ENCODE measurements at regions not wholly inside any gene's neighbourhood (a gene's known extent, or its start where the extent isn't known, plus 50 kb on each side); places are given as distances from the start of the nearest gene placed in this dataset.
"Not testable (repeated sequence)": the region's sequence is repeated elsewhere in the genome, so short reads cannot be mapped to it uniquely, and the experiment has no call there.

- Mint-ChIP-seq H3K4me1 (peaks cover 0 to 4% of the 10 kb centered on the region in 2 donors), H3K36me3 (no peaks in the 10 kb centered on the region), H3K9me3 (no peaks in the 10 kb centered on the region), H3K27me3 (peaks cover 0 to 10% of the 10 kb centered on the region in 2 donors), H3K4me3 (no peak overlapping the region), H3K27ac (no peak overlapping the region)
- ATAC-seq (replicated peaks) = no peak
- DNase-seq = no peak
Measured at GRCh38 chr6:12627053-12627452, 89.5 kb upstream of the PHACTR1 start.

DNA sequence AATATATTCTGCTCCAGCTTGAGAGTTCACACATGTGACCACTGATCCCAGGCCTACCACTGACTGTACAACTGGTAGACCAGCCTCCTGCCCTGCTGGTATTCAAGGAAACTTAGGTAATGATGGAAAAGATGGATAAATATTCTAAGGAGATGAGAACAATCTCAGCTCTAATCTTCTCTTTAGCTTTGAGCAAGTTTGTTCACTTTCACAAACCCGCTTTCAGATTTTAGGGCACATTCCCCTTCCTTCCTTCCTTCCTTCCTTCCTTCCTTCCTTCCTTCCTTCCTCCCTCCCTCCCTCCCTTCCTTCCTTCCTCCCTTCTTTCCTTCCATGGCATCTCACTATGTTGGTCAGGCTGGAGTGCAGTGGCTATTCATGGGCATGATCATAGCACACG, 88.2 kb upstream of the PHACTR1 start:
- no peak for DNase-seq
- H3K36me3 Mint-ChIP-seq = no peaks in the 10 kb centered on the region
- no peaks in the 10 kb centered on the region for H3K4me1 Mint-ChIP-seq
- no peaks in the 10 kb centered on the region for H3K9me3 Mint-ChIP-seq
- peaks cover 0 to 14% of the 10 kb centered on the region in 2 donors for H3K27me3 Mint-ChIP-seq
- H3K27ac Mint-ChIP-seq = no peak overlapping the region
- H3K4me3 Mint-ChIP-seq = no peak overlapping the region
- no peak for ATAC-seq (replicated peaks)

DNA sequence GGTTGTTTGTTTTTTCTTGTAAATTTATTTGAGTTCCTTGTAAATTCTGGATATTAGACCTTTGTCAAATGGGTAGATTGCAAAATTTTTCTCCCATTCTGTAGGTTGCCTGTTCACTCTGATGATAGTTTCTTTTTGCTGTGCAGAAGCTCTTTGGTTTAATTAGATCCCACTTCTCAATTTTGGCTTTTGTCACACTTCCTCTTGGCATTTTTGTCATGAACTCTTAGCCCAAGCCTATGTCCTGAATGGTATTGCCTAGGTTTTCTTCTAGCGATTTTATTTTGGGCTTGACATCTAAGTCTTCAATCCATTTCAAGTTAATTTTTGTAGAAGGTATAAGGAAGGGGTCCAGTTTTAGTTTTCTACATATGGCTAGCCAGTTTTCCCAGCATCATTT, 82.8 kb upstream of the PHACTR1 start:
- H3K36me3 Mint-ChIP-seq; H3K9me3 Mint-ChIP-seq; ATAC-seq (replicated peaks); DNase-seq; H3K4me3 Mint-ChIP-seq; H3K27ac Mint-ChIP-seq: not testable (repeated sequence)
- Mint-ChIP-seq H3K27me3 (peaks cover 16 to 31% of the 10 kb centered on the region in 2 donors), H3K4me1 (peaks cover 6 to 16% of the 10 kb centered on the region in 2 donors)

DNA sequence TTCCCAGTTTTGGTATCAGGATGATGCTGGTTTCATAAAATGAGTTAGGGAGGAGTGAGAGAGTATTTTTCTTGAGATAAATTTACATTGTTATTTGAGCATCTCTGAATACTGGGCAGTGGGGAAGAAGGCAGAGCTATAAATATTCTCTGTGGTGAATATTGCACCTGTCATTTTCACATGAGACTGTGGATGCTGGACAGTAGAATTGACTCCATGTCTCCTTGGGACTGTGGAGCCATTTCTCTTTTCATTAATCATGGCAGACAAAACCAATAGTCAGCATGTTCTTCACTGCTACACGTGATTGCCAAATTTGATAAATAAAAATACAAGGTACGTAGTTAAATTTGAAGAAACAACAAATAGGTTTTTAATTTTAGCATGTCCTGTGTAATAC, 81.2 kb upstream of the PHACTR1 start:
- Mint-ChIP-seq H3K27ac (no peak overlapping the region), H3K4me1 (peaks cover 6 to 16% of the 10 kb centered on the region in 2 donors), H3K9me3 (peaks cover 4 to 8% of the 10 kb centered on the region in 2 donors), H3K36me3 (peaks cover 0 to 2% of the 10 kb centered on the region in 2 donors), H3K4me3 (no peak overlapping the region), H3K27me3 (peaks cover 16 to 31% of the 10 kb centered on the region in 2 donors)
- ATAC-seq (replicated peaks) (no peak), DNase-seq (no peak)

GRCh38 chr6:12635813-12636212, 80.8 kb upstream of the PHACTR1 start:
- Mint-ChIP-seq H3K9me3 (peaks cover 4 to 10% of the 10 kb centered on the region in 2 donors), H3K36me3 (peaks cover 0 to 2% of the 10 kb centered on the region in 2 donors), H3K27ac (no peak overlapping the region), H3K4me3 (no peak overlapping the region), H3K27me3 (peaks cover 16 to 31% of the 10 kb centered on the region in 2 donors), H3K4me1 (peaks cover 6 to 16% of the 10 kb centered on the region in 2 donors)
- DNase-seq = no peak
- no peak for ATAC-seq (replicated peaks)

GRCh38 chr6:12636336-12636735, 80.2 kb upstream of the PHACTR1 start:
- no peak for ATAC-seq (replicated peaks)
- peaks cover 16 to 31% of the 10 kb centered on the region in 2 donors for H3K27me3 Mint-ChIP-seq
- H3K9me3 Mint-ChIP-seq = peaks cover 4 to 10% of the 10 kb centered on the region in 2 donors
- no peak overlapping the region for H3K4me3 Mint-ChIP-seq
- no peak for DNase-seq
- no peak overlapping the region for H3K27ac Mint-ChIP-seq
- peaks cover 6 to 16% of the 10 kb centered on the region in 2 donors for H3K4me1 Mint-ChIP-seq
- H3K36me3 Mint-ChIP-seq = peaks cover 0 to 2% of the 10 kb centered on the region in 2 donors

DNA sequence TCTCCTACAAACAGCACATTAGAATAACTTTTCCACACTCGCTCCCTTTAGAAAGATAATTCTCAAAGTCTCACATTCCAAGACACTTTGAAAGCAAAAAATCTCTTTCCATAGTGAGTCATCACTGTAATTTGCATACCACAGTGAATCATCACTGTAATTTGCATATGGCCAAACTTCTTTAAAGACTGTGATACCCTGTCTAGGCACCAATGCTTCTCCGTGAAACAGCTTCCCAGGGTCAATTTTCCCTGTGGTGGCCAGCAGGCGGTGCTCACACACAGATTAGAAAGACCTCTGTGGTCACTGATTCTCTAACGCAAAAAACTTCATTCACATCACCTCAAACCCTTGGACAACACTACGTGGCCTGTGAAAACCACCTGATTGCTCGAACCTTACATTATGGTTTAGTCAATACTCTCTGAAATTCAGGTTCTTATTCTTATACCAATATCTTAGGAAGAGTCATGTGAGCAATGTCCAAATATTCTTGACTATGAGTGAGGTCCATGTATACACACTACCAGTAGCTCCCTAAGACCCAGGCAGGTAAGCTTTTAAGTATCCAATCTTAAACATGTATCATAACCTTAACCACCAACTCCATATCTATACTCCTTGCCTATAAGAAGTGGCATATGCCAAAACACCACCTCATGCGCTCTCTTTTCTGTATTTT, 78.5 kb upstream of the PHACTR1 start:
- Mint-ChIP-seq H3K4me3 (no peak overlapping the region), H3K36me3 (peaks cover 0 to 2% of the 10 kb centered on the region in 2 donors), H3K27ac (no peak overlapping the region), H3K9me3 (peaks cover 10 to 13% of the 10 kb centered on the region in 2 donors), H3K4me1 (peaks cover 6 to 16% of the 10 kb centered on the region in 2 donors), H3K27me3 (peaks cover 25 to 36% of the 10 kb centered on the region in 2 donors)
- peak; percentile 93 to 98 for ATAC-seq (replicated peaks)
- peak; percentile 50 for DNase-seq

GRCh38 chr6:12640438-12640837, 76.1 kb upstream of the PHACTR1 start:
- Mint-ChIP-seq H3K9me3 (peaks cover 4 to 15% of the 10 kb centered on the region in 2 donors), H3K27ac (no peak overlapping the region), H3K4me3 (no peak overlapping the region), H3K36me3 (no peaks in the 10 kb centered on the region), H3K4me1 (peaks cover 6 to 10% of the 10 kb centered on the region in 2 donors), H3K27me3 (peaks cover 17 to 19% of the 10 kb centered on the region in 2 donors)
- no peak for ATAC-seq (replicated peaks)
- no peak for DNase-seq

- not testable (repeated sequence) for H3K4me1 Mint-ChIP-seq; ATAC-seq (replicated peaks); H3K27ac Mint-ChIP-seq; H3K4me3 Mint-ChIP-seq; DNase-seq; H3K36me3 Mint-ChIP-seq
- Mint-ChIP-seq H3K9me3 (peaks cover 4 to 15% of the 10 kb centered on the region in 2 donors), H3K27me3 (peaks cover 17 to 21% of the 10 kb centered on the region in 2 donors)
Measured at GRCh38 chr6:12641785-12642184, 74.8 kb upstream of the PHACTR1 start.

DNA sequence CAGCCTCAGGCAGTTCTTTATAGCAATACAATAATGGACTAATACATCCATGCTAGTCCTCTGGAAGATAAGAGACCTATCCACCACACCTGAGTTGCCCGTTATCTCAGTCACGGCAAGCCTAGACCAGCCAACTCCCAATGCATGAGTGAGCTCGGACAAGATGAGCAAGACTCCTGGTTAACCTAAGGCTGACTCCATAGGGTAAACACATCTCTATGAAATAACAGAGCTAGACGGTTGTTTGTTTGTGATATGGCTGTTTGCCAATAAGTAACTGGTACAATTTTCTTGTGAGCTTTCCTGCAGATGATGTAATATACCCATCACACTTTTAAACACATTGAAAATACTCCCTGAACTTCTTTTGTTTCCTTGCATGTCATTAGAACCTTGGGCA, 70.6 kb upstream of the PHACTR1 start:
- no peak overlapping the region for H3K4me3 Mint-ChIP-seq
- no peak for ATAC-seq (replicated peaks)
- no peaks in the 10 kb centered on the region for H3K4me1 Mint-ChIP-seq
- no peaks in the 10 kb centered on the region for H3K36me3 Mint-ChIP-seq
- no peak overlapping the region for H3K27ac Mint-ChIP-seq
- no peak for DNase-seq
- peaks cover 16 to 18% of the 10 kb centered on the region in 2 donors for H3K27me3 Mint-ChIP-seq
- peaks cover 2 to 15% of the 10 kb centered on the region in 2 donors for H3K9me3 Mint-ChIP-seq

GRCh38 chr6:12648171-12648570, 68.4 kb upstream of the PHACTR1 start:
- no peak for ATAC-seq (replicated peaks)
- Mint-ChIP-seq H3K4me3 (no peak overlapping the region), H3K27ac (no peak overlapping the region), H3K27me3 (peaks cover 9% of the 10 kb centered on the region in 2 donors), H3K36me3 (no peaks in the 10 kb centered on the region), H3K9me3 (peaks cover 2 to 6% of the 10 kb centered on the region in 2 donors), H3K4me1 (no peaks in the 10 kb centered on the region)
- DNase-seq = no peak

DNA sequence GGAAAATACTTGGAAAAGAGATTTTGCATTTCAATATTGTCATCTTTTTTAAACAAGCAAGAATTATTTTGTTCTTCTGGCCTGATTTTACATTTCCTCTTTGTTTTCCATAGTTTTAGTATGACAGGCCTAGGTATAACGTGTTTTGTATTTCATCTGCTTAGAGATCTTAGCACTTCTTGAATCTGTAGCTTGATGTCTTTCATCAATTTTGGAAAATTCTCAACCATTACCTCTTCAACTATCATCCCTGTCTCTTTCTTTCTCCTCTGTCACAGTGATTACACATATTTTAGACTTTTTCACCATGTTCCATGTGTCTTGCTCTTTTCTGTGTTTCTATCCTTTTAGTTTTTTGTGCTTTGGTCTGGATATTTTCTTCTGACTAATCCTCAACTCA, 67.2 kb upstream of the PHACTR1 start:
- H3K4me1 Mint-ChIP-seq = no peaks in the 10 kb centered on the region
- no peaks in the 10 kb centered on the region for H3K9me3 Mint-ChIP-seq
- DNase-seq (no peak), ATAC-seq (replicated peaks) (no peak)
- H3K4me3 Mint-ChIP-seq = no peak overlapping the region
- H3K27ac Mint-ChIP-seq = no peak overlapping the region
- H3K27me3 Mint-ChIP-seq = peaks cover 9% of the 10 kb centered on the region in 2 donors
- H3K36me3 Mint-ChIP-seq = no peaks in the 10 kb centered on the region

DNA sequence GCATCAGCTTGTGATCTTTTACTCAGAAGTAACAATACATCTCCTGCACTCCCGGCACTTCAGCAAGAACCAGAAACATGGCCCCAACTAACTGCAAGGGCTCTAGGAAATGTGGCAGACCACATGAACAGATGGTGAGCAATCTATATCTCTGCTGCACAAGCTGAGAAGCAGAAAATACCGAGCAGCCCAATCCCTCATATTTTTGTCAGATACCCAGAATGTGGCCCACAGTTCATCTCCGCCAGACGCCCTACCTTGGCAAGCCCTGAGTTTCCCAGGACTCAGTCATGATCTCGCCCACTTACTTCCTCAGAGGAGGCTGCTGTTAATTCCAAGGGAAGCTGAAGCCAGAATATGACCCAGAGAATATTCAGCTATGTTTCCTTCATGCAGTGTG, 63.1 kb upstream of the PHACTR1 start:
- H3K4me1 Mint-ChIP-seq = no peaks in the 10 kb centered on the region
- no peaks in the 10 kb centered on the region for H3K9me3 Mint-ChIP-seq
- DNase-seq (no peak), ATAC-seq (replicated peaks) (no peak)
- H3K27ac Mint-ChIP-seq = no peak overlapping the region
- H3K36me3 Mint-ChIP-seq = no peaks in the 10 kb centered on the region
- H3K4me3 Mint-ChIP-seq = no peak overlapping the region
- H3K27me3 Mint-ChIP-seq = peaks cover 4 to 9% of the 10 kb centered on the region in 2 donors

DNA sequence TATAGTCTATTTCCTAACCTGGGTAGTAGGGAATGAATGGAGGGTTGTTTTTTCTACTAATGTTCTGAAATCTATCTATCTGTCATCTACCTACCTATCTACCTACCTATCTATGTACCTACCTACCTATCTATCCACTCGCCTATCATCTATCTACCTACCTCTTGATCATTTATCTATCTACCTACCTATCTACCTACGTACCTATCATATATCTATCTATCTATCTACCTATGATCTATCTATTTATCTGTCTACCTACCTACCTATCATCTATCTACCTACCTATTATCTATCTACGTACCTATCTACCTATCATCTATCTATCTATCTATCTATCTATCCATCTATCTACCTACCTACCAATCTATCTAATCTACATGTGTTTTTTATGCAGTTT, 62.5 kb upstream of the PHACTR1 start:
- H3K27me3 Mint-ChIP-seq = peaks cover 4 to 9% of the 10 kb centered on the region in 2 donors

GRCh38 chr6:12654514-12654913, 62.1 kb upstream of the PHACTR1 start:
- ATAC-seq (replicated peaks) (no peak), DNase-seq (no peak)
- Mint-ChIP-seq H3K27me3 (peaks cover 1 to 6% of the 10 kb centered on the region in 2 donors), H3K4me1 (no peaks in the 10 kb centered on the region), H3K4me3 (no peak overlapping the region), H3K27ac (no peak overlapping the region), H3K9me3 (no peaks in the 10 kb centered on the region), H3K36me3 (no peaks in the 10 kb centered on the region)

More for the DNA sequence above, 62.5 kb upstream of the PHACTR1 start:
- Mint-ChIP-seq H3K36me3 (no peaks in the 10 kb centered on the region), H3K27ac (no peak overlapping the region), H3K4me1 (no peaks in the 10 kb centered on the region), H3K9me3 (no peaks in the 10 kb centered on the region), H3K4me3 (no peak overlapping the region)
- DNase-seq (no peak), ATAC-seq (replicated peaks) (no peak)

All from stimulated activated naive B cell treated with anti-CD40 and anti-IgM and Interleukin-4, amounts not matched to agents 10 μg/mL and 1 μg/mL and 100 μg/mL, for 72 hours (primary cell).